PFSK-1 (cell line): ENCODE measurements at regions not wholly inside any gene's neighbourhood (a gene's known extent, or its start where the extent isn't known, plus 50 kb on each side); places are given as distances from the start of the nearest gene placed in this dataset.

ENCODE experiments used
- FOXP2 ChIP-seq: optimal IDR thresholded peaks from 2 replicates; pipeline ENCODE3; 2011; ENCODE audit warnings: borderline replicate concordance, control low read depth, inconsistent platforms; ENCODE audit not compliant: insufficient read depth; ENCODE audit errors: extremely low read length, extremely low read depth
- POLR2AphosphoS5 ChIP-seq: IDR thresholded peaks from 2 replicates; pipeline ENCODE4 v1.6.1; 2012; ENCODE audit warnings: low read depth, mild to moderate bottlenecking, control low read depth, low read length, moderate library complexity
- REST ChIP-seq, 2 experiments: IDR thresholded peaks; 2 replicates each; pipeline versions ENCODE4 v1.6.1 to v1.8.0; 2011 to 2012; ENCODE audit warnings: low read depth in 2 of 2, low read length in 2 of 2, control low read depth in 1 of 2, inconsistent platforms in 1 of 2, mild to moderate bottlenecking in 1 of 2, moderate library complexity in 1 of 2; ENCODE audit not compliant: insufficient read depth in 1 of 2
- SIN3A ChIP-seq: IDR thresholded peaks from 2 replicates; pipeline ENCODE4 v1.6.1; 2012; ENCODE audit warnings: mild to moderate bottlenecking, low read length, moderate library complexity, borderline replicate concordance; ENCODE audit not compliant: insufficient read depth
- TAF1 ChIP-seq: IDR thresholded peaks from 2 replicates; pipeline ENCODE4 v1.6.1; 2012; ENCODE audit warnings: low read length, control low read depth, borderline replicate concordance; ENCODE audit not compliant: insufficient read depth

- no peak for TF ChIP-seq FOXP2
- TF ChIP-seq REST (IDR thresholded peaks at IDR 0.05; ENCODE audit: insufficient read depth in 1 of 2, low read depth in 2 of 2, low read length in 2 of 2) = no peak
- TF ChIP-seq POLR2AphosphoS5 = no peak
- TF ChIP-seq TAF1 = no peak
- no peak for TF ChIP-seq SIN3A
Measured at GRCh38 chr7:101698964-101699363, 69.9 kb upstream of the MYL10 start.

GRCh38 chr7:101699399-101699798 lies 70.3 kb upstream of the MYL10 start:
- TF ChIP-seq REST (IDR thresholded peaks at IDR 0.05; ENCODE audit: insufficient read depth in 1 of 2, low read depth in 2 of 2, low read length in 2 of 2) (no peak), POLR2AphosphoS5 (no peak), FOXP2 (no peak)

GRCh38 chr7:101699881-101700823 lies 71.1 kb upstream of the MYL10 start:
- no peak for TF ChIP-seq REST (IDR thresholded peaks at IDR 0.05; ENCODE audit: insufficient read depth in 1 of 2, low read depth in 2 of 2, low read length in 2 of 2)
- no peak for TF ChIP-seq SIN3A
- no peak for TF ChIP-seq FOXP2

DNA sequence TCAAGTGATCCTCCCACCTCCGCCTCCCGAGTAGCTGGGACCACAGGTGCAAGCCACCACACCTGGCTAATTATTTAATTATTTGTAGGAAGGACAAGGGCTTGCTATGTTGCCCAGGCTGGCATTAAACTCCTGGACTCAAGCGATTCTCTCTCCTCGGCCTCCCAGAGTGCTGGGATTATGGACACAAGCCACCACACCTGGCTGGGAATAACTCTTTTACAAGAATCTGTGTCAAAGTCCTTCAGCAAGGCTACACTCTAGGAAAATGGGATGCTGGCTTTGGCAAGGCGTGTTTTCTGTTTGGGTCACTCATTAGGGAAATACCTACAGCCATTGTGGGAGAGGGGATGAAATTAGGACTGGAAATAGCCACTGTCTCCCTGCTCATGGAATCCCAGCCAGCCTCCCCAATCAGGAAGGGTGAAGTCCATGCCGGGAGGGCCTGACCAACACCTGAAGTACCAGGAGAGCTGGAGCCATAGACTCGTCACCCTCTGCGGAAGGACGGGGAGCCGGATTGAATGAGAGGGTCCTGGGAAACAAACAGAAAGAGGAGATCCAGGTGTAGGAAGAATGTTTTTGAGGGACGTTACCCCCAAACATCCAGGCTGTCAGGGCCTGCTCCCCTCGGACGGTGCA lies 72.2 kb upstream of the MYL10 start:
- no peak for TF ChIP-seq FOXP2

- TF ChIP-seq POLR2AphosphoS5 = no peak
- TF ChIP-seq FOXP2 = no peak
- no peak for TF ChIP-seq TAF1
- no peak for TF ChIP-seq REST (IDR thresholded peaks at IDR 0.05; ENCODE audit: insufficient read depth in 1 of 2, low read depth in 2 of 2, low read length in 2 of 2)
- no peak for TF ChIP-seq SIN3A
Measured at GRCh38 chr7:101702362-101702850, 73.3 kb upstream of the MYL10 start.
